ENCODE measurements at regions not wholly inside any gene's neighbourhood (a gene's known extent, or its start where the extent isn't known, plus 50 kb on each side); places are given as distances from the start of the nearest gene placed in this dataset.

GRCh38 chr17:14459955-14460354 is 159.1 kb downstream of the HS3ST3B1 start:
- TF ChIP-seq CTCF (conservative IDR thresholded peaks at IDR 0.05): no peak
- H3K9me3 ChIP-seq (ENCODE audit: control insufficient read depth, low read length): peaks cover 33% of the 10 kb centered on the region
- Mint-ChIP-seq H3K4me3 (no peak overlapping the region), H3K36me3 (ENCODE audit: low read depth) (peaks cover 4% of the 10 kb centered on the region), H3K27ac (no peak overlapping the region), H3K27me3 (ENCODE audit: insufficient read depth) (peaks cover 6% of the 10 kb centered on the region), H3K4me1 (peaks cover 32% of the 10 kb centered on the region), H3K9me3 (peaks cover 16% of the 10 kb centered on the region)
- no peak overlapping the region for H3K4me3 ChIP-seq (ENCODE audit: low read length)
- no peaks in the 10 kb centered on the region for H3K27me3 ChIP-seq (ENCODE audit: control insufficient read depth, insufficient read depth, low read length, poor library complexity, severe bottlenecking)
- H3K4me1 ChIP-seq (ENCODE audit: control insufficient read depth, insufficient read depth, low read length): no peaks in the 10 kb centered on the region
- 71 to 85% methylated on average over 3 to 5 of the region's 5 CpGs for WGBS, 2 experiments (ENCODE audit: insufficient coverage in 1 of 2, insufficient read length in 1 of 2)
- no peaks in the 10 kb centered on the region for H3K36me3 ChIP-seq (ENCODE audit: control insufficient read depth, insufficient read depth, low read length)
- no peak overlapping the region for H3K27ac ChIP-seq (ENCODE audit: low read depth, low read length)
- H3K9ac ChIP-seq (ENCODE audit: extremely low read depth, low read length, poor library complexity, severe bottlenecking): no peak overlapping the region
- DNase-seq: no peak

- H3K27me3 ChIP-seq (ENCODE audit: control insufficient read depth, insufficient read depth, low read length, poor library complexity, severe bottlenecking): no peaks in the 10 kb centered on the region
- no peaks in the 10 kb centered on the region for H3K36me3 ChIP-seq (ENCODE audit: control insufficient read depth, insufficient read depth, low read length)
- DNase-seq: no peak
- Mint-ChIP-seq H3K27me3 (ENCODE audit: insufficient read depth) (peaks cover 6% of the 10 kb centered on the region), H3K9me3 (peaks cover 16% of the 10 kb centered on the region), H3K27ac (no peak overlapping the region), H3K4me1 (peaks cover 32% of the 10 kb centered on the region), H3K36me3 (ENCODE audit: low read depth) (peaks cover 4% of the 10 kb centered on the region), H3K4me3 (no peak overlapping the region)
- 60 to 89% methylated on average over 1 to 3 of the region's 3 CpGs for WGBS, 2 experiments (ENCODE audit: insufficient coverage in 1 of 2, insufficient read length in 1 of 2)
- H3K4me1 ChIP-seq (ENCODE audit: control insufficient read depth, insufficient read depth, low read length): no peaks in the 10 kb centered on the region
- TF ChIP-seq CTCF (conservative IDR thresholded peaks at IDR 0.05): no peak
- no peak overlapping the region for H3K9ac ChIP-seq (ENCODE audit: extremely low read depth, low read length, poor library complexity, severe bottlenecking)
- H3K9me3 ChIP-seq (ENCODE audit: control insufficient read depth, low read length): peaks cover 39% of the 10 kb centered on the region
- peak overlapping the region; percentile 18 for H3K4me3 ChIP-seq (ENCODE audit: low read length)
- no peak overlapping the region for H3K27ac ChIP-seq (ENCODE audit: low read depth, low read length)
These were observed 157.8 kb downstream of the HS3ST3B1 start for GRCh38 chr17:14458724-14459123.

GRCh38 chr17:14454746-14455145 is 153.9 kb downstream of the HS3ST3B1 start:
- Mint-ChIP-seq H3K36me3 (ENCODE audit: low read depth) (no peaks in the 10 kb centered on the region), H3K4me1 (peaks cover 20% of the 10 kb centered on the region), H3K27ac (no peak overlapping the region), H3K27me3 (ENCODE audit: insufficient read depth) (no peaks in the 10 kb centered on the region), H3K9me3 (peaks cover 2% of the 10 kb centered on the region), H3K4me3 (no peak overlapping the region)
- Histone ChIP-seq H3K27me3 (ENCODE audit: control insufficient read depth, insufficient read depth, low read length, poor library complexity, severe bottlenecking) (no peaks in the 10 kb centered on the region), H3K27ac (ENCODE audit: low read depth, low read length) (no peak overlapping the region), H3K4me1 (ENCODE audit: control insufficient read depth, insufficient read depth, low read length) (peaks cover 10% of the 10 kb centered on the region), H3K9me3 (ENCODE audit: control insufficient read depth, low read length) (peaks cover 29% of the 10 kb centered on the region), H3K9ac (ENCODE audit: extremely low read depth, low read length, poor library complexity, severe bottlenecking) (no peak overlapping the region), H3K4me3 (ENCODE audit: low read length) (no peak overlapping the region), H3K36me3 (ENCODE audit: control insufficient read depth, insufficient read depth, low read length) (no peaks in the 10 kb centered on the region)
- no peak for TF ChIP-seq CTCF (conservative IDR thresholded peaks at IDR 0.05)
- no peak for DNase-seq
- WGBS, 2 experiments (ENCODE audit: insufficient coverage in 1 of 2, insufficient read length in 1 of 2): 94 to 98% methylated on average over 4 of the region's 4 CpGs
